Caco-2 (cell line): ENCODE measurements at regions not wholly inside any gene's neighbourhood (a gene's known extent, or its start where the extent isn't known, plus 50 kb on each side); places are given as distances from the start of the nearest gene placed in this dataset.

ENCODE experiments used
- BruUV-seq: library from RNA; stranded (reverse); fragments of 400-500 nt; replicated peaks from 2 replicates; lab custom pipeline; 2021; lab: Mats Ljungman, UMichigan
- CTCF ChIA-PET: fragments of 300-600 bp; sonication (Branson Sonifier 250); formaldehyde crosslinking; loops from one replicate; lab custom pipeline; 2022; ENCODE audit warnings: antibody characterized with exemption; lab: Charles Lee
- POLR2A ChIA-PET: fragments of 300-600 bp; sonication (Branson Sonifier 250); formaldehyde crosslinking; loops from one replicate; lab custom pipeline; 2022; ENCODE audit warnings: antibody characterized with exemption; lab: Charles Lee
- DNase-seq, 2 experiments: peaks; one replicate each; pipeline versions ENCODE4 v3.0.0 to v3.0.0-alpha.2; 2020 to 2022
- H3K27me3 ChIP-seq: replicated peaks from 2 replicates; pipeline ENCODE4 v1.6.0; 2011; ENCODE audit warnings: low read length; ENCODE audit not compliant: control insufficient read depth, insufficient read depth
- H3K36me3 ChIP-seq: 2 replicates; pipeline ENCODE4 v1.5.1; 2011; ENCODE audit warnings: low read length; ENCODE audit not compliant: control insufficient read depth, insufficient read depth
- H3K4me1 ChIP-seq: fragments of 250-450 bp; sonication (Bioruptor Pico); 2 replicates; pipeline ENCODE4 v1.5.1; 2020; ENCODE audit warnings: mild to moderate bottlenecking
- H3K4me3 ChIP-seq: 2 replicates; pipeline ENCODE4 v1.5.1; 2011; ENCODE audit warnings: low read depth, mild to moderate bottlenecking, control low read depth, low read length
- H3K9me3 ChIP-seq: fragments of 250-450 bp; sonication (Bioruptor Pico); 2 replicates; pipeline ENCODE4 v1.5.1; 2020; ENCODE audit warnings: mild to moderate bottlenecking, moderate library complexity
- H3K27ac Mint-ChIP-seq: one replicate; pipeline ENCODE4 v1.8.0; 2022; ENCODE audit warnings: mixed read lengths; ENCODE audit not compliant: unreplicated experiment
- H3K27me3 Mint-ChIP-seq: one replicate; pipeline ENCODE4 v1.8.0; 2022; ENCODE audit warnings: mixed read lengths; ENCODE audit not compliant: insufficient read depth, unreplicated experiment
- H3K36me3 Mint-ChIP-seq: one replicate; pipeline ENCODE4 v1.8.0; 2022; ENCODE audit warnings: mild to moderate bottlenecking, mixed read lengths; ENCODE audit not compliant: insufficient read depth, unreplicated experiment
- H3K4me1 Mint-ChIP-seq: one replicate; pipeline ENCODE4 v1.8.0; 2022; ENCODE audit warnings: low read depth, mixed read lengths; ENCODE audit not compliant: unreplicated experiment
- H3K4me3 Mint-ChIP-seq: one replicate; pipeline ENCODE4 v1.8.0; 2022; ENCODE audit warnings: mild to moderate bottlenecking, moderate library complexity, mixed read lengths; ENCODE audit not compliant: unreplicated experiment
- H3K9me3 Mint-ChIP-seq: one replicate; pipeline ENCODE4 v1.8.0; 2022; ENCODE audit warnings: mixed read lengths; ENCODE audit not compliant: unreplicated experiment
- CTCF ChIP-seq, 2 experiments: fragments of 200-600 bp in 1 of 2; IDR thresholded peaks; 1 replicate in 1 of 2; 2 replicates in 1 of 2; pipeline versions ENCODE4 v1.5.1 to v1.8.0; 2011 to 2022; ENCODE audit warnings: antibody characterized with exemption in 1 of 2, control low read depth in 1 of 2, inconsistent platforms in 1 of 2, low read depth in 1 of 2, low read length in 1 of 2, mild to moderate bottlenecking in 1 of 2, moderate library complexity in 1 of 2; ENCODE audit not compliant: insufficient read depth in 1 of 2, severe bottlenecking in 1 of 2, unreplicated experiment in 1 of 2
- intact Hi-C: fragments of 100-400 bp; cut with micrococcal nuclease; formaldehyde crosslinking; loops from one replicate; pipeline ENCODE4 v1.10.0; 2022; ENCODE audit not compliant: unreplicated experiment

- ChIA-PET POLR2A (no interaction called here), CTCF (no interaction called here)
- no peaks in the 10 kb centered on the region for H3K9me3 ChIP-seq
- no peak for DNase-seq
- H3K4me3 Mint-ChIP-seq = no peak overlapping the region
- H3K36me3 Mint-ChIP-seq = no peaks in the 10 kb centered on the region
- intact Hi-C loops = no loop called here
- no peaks in the 10 kb centered on the region for H3K4me1 Mint-ChIP-seq
- H3K4me3 ChIP-seq = no peak overlapping the region
- H3K27me3 ChIP-seq = no peaks in the 10 kb centered on the region
- no peaks in the 10 kb centered on the region for H3K36me3 ChIP-seq
- no peak overlapping the region for H3K27ac Mint-ChIP-seq
- H3K4me1 ChIP-seq = no peaks in the 10 kb centered on the region
- TF ChIP-seq CTCF (IDR thresholded peaks at IDR 0.05; ENCODE audit: insufficient read depth in 1 of 2, low read depth in 1 of 2, low read length in 1 of 2, severe bottlenecking in 1 of 2, unreplicated experiment in 1 of 2) = no peak
- no TSS peak for BruUV-seq
- peaks cover 3% of the 10 kb centered on the region for H3K27me3 Mint-ChIP-seq
- no peaks in the 10 kb centered on the region for H3K9me3 Mint-ChIP-seq
Measured at GRCh38 chr5:5979377-5979760, 399.0 kb downstream of the MED10 start.

GRCh38 chr5:5978501-5979376 lies 399.6 kb downstream of the MED10 start:
- intact Hi-C loops = no loop called here
- ChIA-PET CTCF (no interaction called here), POLR2A (no interaction called here)
- H3K4me1 ChIP-seq = no peaks in the 10 kb centered on the region
- no peak overlapping the region for H3K4me3 ChIP-seq
- Mint-ChIP-seq H3K4me3 (no peak overlapping the region), H3K36me3 (no peaks in the 10 kb centered on the region), H3K9me3 (no peaks in the 10 kb centered on the region), H3K27me3 (peaks cover 3% of the 10 kb centered on the region), H3K4me1 (no peaks in the 10 kb centered on the region), H3K27ac (no peak overlapping the region)
- BruUV-seq = no TSS peak
- TF ChIP-seq CTCF (IDR thresholded peaks at IDR 0.05; ENCODE audit: insufficient read depth in 1 of 2, low read depth in 1 of 2, low read length in 1 of 2, severe bottlenecking in 1 of 2, unreplicated experiment in 1 of 2) = no peak
- H3K27me3 ChIP-seq = no peaks in the 10 kb centered on the region
- H3K9me3 ChIP-seq = no peaks in the 10 kb centered on the region
- no peak for DNase-seq
- no peaks in the 10 kb centered on the region for H3K36me3 ChIP-seq

GRCh38 chr5:5971203-5971602 lies 407.1 kb downstream of the MED10 start:
- Mint-ChIP-seq H3K27ac (no peak overlapping the region), H3K4me1 (no peaks in the 10 kb centered on the region), H3K36me3 (no peaks in the 10 kb centered on the region), H3K4me3 (no peak overlapping the region), H3K27me3 (no peaks in the 10 kb centered on the region), H3K9me3 (no peaks in the 10 kb centered on the region)
- intact Hi-C loops = no loop called here
- Histone ChIP-seq H3K36me3 (no peaks in the 10 kb centered on the region), H3K27me3 (no peaks in the 10 kb centered on the region), H3K4me1 (no peaks in the 10 kb centered on the region), H3K9me3 (no peaks in the 10 kb centered on the region), H3K4me3 (no peak overlapping the region)
- no peak for DNase-seq
- ChIA-PET POLR2A (no interaction called here), CTCF (no interaction called here)
- no TSS peak for BruUV-seq
- no peak for TF ChIP-seq CTCF (IDR thresholded peaks at IDR 0.05; ENCODE audit: insufficient read depth in 1 of 2, low read depth in 1 of 2, low read length in 1 of 2, severe bottlenecking in 1 of 2, unreplicated experiment in 1 of 2)
